IPS-NIHi7 (cell line): ENCODE measurements at regions not wholly inside any gene's neighbourhood (a gene's known extent, or its start where the extent isn't known, plus 50 kb on each side); places are given as distances from the start of the nearest gene placed in this dataset.
A peak's percentile ranks its signal among the peaks of the same experiment; 100 is the strongest.

Experiments used
- DNase-seq: peaks from one replicate; pipeline ENCODE4 v3.0.0; 2012; ENCODE audit warnings: mixed read lengths; ENCODE audit errors: extremely low spot score

DNA sequence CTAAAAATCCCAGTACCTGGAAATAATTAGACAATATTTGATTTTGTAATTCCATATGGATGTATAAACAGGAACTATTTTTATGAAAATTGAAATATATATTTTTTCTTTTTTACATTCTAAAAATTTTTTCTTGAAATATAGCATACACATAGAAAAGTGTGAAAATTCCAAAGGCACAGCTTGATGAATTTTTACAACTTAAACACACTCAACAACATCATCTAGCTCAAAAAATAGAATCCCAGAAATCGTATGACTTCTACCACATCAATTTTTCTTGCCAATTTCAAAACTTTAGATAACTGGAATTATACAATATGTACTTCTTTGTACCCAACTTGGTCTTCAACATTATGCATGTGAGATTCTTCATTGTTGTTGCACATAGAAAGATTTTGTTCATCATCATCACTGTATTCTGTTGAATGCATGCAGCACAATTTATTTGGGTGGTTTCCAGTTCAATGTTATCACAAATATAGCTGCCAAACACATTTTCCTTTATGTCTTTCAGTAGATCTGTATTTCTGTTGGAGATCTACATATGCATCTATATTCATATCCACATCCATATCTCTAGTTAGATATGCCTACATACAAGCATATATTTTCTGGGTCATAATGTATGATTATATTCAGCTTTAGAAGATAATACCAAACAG is 340.7 kb upstream of the SLIT2 start:
- DNase-seq: no peak

DNA sequence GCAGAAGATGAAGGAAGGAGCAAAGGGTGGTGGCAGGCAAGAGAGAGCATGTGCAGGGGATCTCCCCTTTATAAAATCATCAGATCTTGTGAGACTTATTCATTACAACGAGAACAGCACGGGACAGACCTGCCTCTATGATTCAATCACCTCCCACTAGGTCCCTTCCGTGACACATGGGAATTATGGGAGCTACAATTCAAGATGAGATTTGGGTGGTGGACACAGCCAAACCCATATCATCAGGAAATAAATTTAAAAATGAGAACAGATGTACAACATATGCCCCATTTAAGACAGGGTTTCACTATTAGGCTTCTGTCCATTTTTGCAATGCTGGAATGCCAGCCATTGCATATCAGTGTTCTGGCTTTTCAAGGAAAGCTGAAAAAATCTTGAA is 346.7 kb upstream of the SLIT2 start:
- no peak for DNase-seq

DNA sequence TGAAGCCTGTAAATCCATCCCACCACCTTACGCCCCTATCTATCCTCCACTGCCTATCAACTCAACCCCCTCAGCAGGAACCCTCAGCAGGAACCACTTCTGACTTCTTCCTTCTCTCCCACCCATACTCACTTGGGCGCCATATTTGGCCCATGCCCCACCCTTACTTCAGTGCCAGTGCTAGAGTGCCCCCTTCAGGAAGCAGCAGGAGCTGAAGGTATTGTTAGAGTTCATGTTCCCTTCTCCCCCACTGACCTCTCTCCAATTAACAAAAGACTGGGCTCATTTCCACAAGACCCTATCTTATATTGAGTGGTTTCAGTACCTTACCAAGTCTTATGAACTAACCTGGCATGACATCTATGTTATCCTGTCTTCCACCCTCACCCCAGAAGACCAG is 363.1 kb upstream of the SLIT2 start:
- no peak for DNase-seq

DNA sequence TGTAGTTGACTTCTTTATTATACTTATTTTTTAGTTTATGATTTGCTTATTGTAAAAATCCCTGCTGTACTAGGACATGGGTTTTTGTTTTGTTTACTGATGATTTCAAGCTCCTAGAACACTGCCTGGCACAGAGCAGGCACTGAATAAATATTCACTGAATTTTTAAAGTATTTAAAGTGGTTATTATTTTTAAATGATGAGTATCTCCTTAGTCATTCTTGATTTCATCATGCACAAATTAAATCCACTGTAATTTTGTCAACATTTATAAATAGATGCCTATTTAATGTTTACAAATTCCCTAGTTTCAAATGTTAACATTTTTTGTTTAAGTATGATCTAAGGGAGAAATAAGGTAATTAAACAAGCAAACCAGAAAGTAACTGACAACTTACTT is 367.9 kb upstream of the SLIT2 start:
- DNase-seq: no peak

DNA sequence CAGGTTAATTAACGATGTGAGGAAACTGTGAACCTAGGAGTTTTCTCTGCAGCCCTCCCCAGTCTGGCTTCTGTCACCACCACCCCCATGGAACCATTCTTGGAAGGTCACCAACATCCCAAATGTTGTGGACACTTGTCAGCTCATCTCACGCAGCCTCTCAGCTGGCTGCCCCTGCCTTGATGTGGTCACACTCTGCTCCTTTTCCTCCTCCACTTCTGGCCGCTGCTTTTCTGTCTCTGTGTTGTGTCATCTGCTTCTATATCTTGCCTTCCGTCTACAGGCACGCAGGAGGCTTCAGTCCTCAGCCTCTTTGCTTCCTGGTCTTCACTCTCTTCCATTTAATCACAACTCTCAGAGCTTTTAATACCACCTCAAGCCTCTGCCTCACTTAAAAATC is 371.5 kb upstream of the SLIT2 start:
- DNase-seq: peak; percentile 9

DNA sequence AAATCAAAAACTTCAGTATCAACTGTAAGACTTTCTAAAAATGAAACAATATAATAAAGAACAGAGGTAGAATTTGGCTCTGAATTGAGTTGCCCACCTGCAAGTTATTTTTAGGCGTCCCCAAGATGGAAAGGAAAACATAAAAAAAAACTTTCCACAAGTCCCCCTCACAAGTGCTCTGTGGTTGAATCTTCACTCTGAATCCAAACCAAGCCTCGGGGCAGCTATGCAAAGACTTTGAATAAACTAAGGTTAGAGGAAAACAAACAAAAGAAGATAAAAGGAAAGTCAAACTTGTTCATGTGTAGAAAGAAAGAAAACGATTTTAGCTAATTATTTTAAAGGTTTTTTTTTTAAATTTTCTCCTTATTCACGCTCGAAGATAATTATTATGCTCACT is 372.4 kb upstream of the SLIT2 start:
- DNase-seq: no peak

DNA sequence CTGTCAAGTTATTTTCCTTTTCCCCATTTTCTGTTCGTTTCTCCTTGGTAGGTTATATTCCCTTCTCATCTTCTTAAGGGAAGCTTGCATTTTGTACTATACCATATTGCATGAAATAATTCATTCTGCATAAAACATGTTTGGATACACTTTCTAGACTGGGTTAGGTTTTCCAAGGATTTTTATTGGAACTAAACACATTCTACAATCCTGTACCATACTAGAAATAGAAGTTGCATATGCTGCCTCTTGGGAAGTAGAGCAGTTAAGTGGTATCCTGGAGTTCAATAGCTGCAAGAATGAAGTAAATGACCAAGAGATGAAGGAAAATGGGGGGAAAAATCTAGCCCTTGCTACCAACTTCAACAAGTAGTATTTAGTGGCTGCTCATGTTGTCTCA is 393.7 kb upstream of the SLIT2 start:
- DNase-seq: no peak

DNA sequence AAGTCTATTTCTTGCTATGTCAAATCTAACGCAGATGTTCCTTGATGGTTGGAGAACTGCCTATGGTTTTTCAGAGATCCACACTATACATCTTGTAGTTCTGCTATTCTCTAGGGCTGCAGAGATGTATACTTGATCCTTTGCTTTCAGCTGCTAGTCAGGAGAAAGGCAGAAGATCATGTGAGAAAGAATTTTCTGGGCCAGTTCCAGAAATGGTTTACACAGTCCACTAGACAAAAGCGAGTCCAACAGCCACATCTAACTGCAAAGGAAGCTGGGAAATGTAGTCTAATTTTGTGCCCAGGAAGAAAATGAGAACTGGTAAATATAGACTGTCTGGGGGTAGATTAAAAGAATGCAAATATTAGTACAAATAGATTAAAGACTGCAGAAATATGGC is 394.3 kb upstream of the SLIT2 start:
- no peak for DNase-seq

DNA sequence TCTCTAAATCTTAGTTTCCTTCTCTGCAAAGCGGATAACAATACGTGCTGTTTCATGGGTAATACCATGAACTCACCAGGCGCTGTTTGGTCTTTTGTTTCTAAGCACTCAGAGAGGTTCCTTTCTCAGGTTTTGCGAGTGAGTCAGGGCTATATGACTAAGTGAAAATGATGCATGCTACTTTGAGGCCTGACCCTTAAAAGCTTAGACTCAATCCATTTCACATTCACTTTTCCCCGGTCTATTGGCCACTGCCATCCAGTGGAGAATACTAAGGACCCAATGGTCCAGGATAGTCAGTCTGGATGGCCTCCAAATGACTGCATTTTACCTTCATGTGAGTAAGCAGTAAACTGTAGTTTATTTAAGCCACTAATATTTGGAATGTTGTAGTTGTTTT is 400.8 kb upstream of the SLIT2 start:
- peak; percentile 10 for DNase-seq

DNA sequence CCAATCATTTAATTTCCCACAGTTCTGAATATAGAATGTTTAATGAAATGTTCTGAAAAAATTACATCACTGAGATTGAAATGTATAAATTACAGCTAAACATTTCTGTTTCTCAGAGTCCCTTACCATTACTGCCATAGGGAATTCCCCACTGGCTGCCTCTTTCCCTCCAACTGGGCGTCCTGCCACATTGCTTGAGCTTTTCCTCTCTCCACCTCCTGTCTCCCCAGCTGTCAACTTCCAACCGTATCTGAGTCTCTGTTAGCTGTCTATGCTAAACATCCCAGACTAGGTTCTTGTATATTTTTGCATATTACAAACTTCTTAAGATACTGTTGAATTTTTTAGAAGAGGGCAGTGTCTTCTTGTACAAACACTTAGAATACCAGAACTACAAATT is 407.3 kb upstream of the SLIT2 start:
- DNase-seq: no peak

DNA sequence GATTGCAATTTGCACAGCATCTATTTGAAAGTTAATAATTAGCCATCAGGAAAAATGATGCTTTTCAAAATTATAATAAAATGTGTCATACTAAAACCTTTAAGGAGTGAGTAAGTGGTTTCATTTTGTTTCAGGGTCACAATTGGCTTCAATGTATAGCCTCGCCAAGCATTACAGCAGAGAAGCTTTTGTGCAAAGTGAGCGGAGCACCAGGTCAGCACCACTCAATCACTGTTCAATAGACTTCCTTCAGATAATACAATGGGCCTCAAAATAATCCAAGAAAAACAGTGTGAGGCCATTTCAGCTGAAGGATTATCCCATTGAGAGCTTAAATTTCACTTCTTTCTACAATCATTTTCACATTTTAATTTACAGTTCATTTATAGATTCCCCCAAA is 409.2 kb upstream of the SLIT2 start:
- DNase-seq: no peak

DNA sequence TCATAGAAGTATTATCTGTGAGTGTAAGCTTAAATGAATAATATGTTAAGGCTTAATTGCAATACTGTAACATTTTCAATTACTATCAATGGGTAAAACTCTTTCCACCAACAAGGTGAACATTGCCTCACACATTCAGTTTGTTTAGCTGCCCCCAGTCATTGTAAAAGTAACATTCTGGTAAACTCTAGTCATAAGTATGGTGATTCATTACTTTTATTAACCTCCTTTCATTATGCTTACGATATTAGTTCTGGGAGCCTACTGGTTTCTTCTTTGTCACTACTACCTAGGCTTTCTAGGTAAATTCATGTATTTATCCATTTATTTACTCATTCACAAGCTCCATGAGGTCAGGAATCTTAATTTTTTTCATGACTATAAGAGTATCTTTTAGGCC is 412.8 kb upstream of the SLIT2 start:
- no peak for DNase-seq

DNA sequence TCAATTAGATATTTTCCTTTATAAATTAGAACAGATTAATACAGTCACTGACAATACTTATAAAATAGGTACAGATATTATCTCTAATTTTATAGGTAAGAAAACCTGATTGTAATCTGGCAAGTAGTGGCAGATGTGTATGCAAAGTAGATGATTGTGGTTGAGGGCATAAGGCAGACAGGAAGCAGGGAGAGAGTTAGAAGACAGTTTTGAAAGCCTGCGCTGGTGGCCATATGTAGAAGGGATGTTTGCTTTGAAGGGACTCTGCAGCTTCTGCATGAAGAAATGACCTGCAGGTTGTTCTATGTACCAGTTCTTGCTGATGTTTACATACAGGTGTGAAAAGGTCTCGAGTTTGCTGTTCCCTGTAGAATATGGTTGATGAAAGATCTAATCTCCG is 416.3 kb upstream of the SLIT2 start:
- DNase-seq: no peak

DNA sequence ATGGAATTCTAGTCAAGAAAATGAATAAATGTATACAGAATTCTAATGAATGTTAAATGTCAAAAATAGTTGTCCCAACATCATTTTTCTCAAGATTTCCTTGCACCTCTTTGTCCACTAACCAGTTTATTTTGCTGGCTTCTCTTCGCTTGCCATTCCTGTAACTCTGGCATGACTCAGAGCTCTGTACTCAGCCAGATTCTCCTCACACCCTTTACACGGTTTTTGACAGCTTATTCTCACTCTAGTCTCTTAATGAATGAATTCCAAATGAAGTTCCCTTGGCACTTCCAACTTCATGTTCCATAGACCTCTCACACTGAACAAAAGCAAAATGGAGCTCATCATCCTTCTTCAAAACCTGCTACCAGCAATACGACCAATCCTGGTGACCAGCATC is 419.3 kb upstream of the SLIT2 start:
- DNase-seq: no peak

DNA sequence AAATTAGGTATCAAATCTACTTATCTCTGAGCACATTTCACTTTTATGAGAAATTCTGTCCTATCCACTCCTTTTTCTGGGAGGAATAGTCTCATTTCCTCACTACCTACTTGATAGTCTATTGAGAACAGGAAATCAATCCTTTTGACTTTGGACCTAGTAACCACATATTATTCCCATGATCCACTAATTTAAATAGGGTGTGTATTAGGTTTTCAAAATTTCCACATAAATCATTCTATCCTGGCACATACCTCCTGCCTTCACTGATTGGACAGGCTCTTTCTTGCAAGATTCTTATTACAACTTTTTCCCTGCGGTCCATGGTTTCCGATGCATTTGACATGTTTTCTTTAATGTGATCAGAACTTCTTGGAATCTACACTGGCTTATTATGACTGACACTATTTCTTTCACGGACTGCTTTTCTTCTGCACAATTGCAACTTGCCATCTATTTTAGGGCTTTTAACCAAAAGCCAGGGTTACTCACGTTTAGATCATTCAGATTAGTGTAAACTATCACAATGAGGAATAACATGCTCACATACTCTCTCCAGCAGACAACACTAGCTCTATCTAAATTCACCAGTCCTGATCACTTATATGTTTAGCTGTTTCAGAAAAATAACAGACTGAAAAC is 419.9 kb upstream of the SLIT2 start:
- no peak for DNase-seq

DNA sequence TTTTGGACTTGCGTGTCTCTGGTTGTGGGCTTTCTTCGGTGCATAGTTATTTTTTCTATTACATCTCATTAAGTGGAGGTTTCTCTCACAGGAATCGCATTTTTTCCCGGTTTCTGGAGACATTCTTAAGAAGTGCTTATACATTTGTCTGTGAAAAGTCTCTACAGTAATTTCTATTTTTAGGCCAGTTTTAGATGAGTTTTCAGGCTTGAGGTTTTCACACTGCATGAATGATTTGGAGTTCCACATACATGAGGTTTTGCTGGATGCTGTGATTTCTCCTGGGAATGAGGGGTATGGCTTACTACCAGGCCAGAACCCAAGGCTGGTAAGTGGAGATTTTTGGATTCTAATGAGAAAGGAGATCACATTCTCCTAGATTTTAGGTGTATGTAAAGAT is 422.6 kb upstream of the SLIT2 start:
- no peak for DNase-seq

DNA sequence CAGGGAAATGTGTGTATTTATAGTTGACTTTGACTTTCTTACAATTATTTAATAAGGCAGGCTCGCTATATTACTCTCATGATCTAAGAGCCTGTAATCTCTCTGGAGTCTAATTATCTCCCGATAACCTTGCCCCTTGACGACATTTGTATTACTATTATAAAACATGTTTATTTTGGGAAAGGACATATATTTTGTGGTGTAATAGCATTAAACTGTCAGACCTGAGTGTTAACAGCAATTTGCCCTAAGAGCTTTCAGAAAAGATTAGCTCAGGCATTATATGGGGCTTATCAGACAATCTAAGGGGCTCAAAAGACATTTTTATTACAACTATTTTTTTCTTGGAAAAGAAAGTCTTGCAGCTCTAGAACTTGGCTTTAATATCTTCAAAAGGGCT is 427.9 kb upstream of the SLIT2 start:
- no peak for DNase-seq

DNA sequence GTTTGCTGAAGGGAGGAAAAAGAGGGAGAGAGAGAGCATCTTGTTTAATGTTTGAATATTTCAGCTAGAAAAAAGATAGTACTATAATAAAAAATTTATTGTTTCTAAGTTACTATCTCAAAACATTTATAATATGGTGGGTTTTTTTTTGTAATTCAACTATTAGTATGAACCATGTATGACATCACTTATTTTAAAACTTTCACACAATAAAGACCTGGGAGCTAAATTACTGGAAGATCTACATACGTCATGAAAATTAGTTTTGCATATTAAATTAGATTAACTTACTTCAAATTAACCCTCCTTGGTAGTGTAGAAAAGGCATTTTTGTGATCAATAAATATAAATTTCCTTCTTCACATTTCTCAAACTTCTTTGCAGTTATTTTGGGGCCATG is 432.0 kb upstream of the SLIT2 start:
- DNase-seq: no peak

DNA sequence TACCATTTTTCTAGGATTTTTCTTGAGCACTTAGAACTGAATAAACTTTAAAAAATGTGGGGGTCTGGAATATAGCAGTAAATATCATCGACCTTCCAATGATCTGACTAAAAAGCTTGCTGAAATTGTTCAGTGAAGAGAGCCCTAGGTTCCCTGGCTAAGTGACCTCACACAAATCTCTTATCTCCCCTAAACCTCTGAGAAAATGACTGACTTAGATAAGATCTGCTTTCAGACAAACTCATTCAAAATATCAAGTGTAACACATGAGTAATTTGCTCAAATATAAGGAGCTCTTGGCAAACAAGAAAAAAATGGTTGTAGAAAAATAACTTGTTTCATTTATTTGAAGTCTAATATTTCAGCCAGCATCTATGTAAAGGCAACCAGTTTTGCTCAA is 441.7 kb upstream of the SLIT2 start:
- no peak for DNase-seq

DNA sequence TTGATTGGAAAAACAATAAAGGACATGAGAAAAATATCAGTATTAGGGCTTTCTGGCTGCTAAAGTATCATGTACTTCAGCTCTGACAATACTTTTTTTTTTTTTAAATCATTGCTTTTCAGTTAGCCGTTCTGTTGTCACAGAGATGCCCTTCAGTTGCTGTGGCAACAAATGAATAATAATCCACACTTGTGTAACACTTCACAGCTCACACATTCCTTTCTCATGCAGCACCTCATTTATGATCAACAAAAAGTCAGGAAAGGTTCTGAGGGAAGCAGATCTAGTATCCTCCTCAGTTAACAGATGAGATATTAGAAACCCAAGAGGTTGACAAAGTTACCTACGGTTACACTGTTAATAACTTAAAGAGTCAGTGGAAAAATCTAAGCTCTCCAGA is 444.2 kb upstream of the SLIT2 start:
- DNase-seq: no peak

DNA sequence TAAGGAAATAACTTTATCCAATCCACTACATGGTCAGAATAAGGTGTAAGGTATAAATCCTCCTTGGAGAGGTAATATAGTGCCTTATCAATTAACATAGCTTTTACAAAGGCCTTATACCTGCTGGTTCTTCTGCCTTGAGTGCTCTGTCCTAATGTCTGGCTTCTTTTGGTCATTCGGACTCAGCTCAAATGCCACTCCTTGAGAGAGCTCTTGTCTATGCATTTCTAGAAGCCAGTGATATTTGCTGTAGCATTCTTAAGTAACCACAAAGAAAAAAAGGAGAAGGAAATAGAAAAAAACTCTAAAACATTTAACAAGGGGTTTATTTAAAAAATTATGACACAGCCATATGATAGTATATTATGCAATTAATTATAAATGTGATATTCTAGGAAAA is 444.8 kb upstream of the SLIT2 start:
- DNase-seq: no peak

DNA sequence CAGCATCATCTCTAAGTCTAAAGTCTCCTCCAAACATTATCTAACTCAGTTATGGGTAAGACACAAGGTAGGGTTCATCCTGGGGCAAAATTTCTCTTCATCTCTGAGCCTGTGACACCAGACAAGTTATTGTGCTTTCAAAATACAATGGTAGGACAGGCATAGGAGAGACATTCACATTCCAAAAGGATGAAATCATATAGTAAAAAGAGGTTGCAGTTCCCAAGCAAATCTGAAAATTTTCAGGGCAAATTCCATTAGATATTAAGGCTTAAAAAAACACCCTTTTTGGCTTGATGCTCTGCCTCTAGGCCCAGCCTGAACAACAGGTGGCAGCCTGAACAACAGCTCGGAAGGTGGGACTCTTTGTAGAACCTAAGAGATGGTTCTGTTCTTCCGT is 448.3 kb upstream of the SLIT2 start:
- peak; percentile 13 for DNase-seq

DNA sequence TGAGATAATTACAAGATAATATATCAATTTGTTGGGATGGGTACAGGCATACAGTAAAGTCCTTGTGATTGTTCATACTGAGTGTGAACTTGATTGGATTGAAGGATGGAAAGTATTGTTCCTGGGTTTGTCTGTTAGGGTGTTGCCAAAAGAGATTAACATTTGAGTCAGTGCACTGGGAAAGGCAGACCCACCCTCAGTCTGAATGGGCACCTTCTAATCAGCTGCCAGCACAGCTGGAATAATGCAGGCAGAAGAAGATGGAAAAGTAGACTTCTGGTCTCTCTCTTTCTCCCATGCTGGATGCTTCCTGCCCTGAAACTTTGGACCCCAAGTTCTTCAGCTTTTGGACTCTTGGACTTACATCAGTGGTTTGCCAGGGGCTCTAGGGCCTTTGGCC is 457.9 kb upstream of the SLIT2 start:
- no peak for DNase-seq
